Dedifferentiated amniotic fluid mesenchymal stem cell (primary cell): ENCODE measurements at regions not wholly inside any gene's neighbourhood (a gene's known extent, or its start where the extent isn't known, plus 50 kb on each side); places are given as distances from the start of the nearest gene placed in this dataset.

ENCODE experiments used
- DNase-seq: peaks from one replicate; pipeline ENCODE4 v3.0.0-alpha.2; 2016; ENCODE audit errors: extremely low spot score

DNA sequence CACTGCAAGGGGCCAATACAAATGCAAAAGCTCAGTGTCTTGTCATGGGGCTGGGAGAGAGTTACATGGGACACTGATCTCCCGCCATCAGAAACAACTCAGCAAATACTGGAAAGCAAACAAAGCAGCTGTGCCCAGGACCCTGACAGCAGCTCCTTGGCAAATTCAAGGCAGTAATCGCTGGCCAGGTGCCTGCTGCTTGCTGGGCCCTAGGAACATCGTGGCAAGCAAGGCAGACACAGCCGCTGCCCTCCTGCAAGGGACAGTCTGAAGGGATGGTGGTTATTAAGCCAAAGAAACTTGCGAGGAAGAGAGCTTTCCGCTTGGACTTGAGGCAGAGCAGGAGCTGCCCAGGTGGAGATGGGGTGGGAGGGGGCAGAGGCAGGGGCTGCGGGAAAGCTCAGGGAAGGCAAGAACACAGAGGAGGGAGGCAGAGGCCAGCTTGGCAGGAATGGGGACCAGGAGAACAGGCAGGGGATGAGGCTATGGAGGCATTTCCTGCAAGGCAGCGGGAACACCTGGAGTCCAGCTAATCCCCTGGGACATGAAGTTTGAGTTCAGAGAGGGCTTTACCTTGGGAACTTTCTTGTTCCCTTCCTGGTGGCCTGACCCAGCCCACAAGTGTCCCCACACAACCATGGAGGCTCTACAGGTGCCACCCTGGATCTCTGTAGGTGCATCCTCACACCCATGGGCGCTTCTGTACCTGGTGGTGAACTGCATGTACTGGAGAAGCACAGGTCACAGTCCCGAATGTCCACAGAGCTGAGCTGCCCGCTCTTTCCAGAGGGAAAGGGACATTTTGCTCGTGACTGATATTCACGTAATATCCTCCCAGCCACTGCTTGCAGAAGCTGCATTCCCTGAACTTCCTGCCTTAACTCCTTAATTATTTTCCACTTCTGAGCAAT, 78.7 kb upstream of the ATP2B2 start:
- DNase-seq: no peak

- no peak for DNase-seq
Observed at GRCh38 chr3:10585945-10586344, 80.6 kb upstream of the ATP2B2 start.

- peak; percentile 17 for DNase-seq
Observed at GRCh38 chr3:10594915-10595314, 89.5 kb upstream of the ATP2B2 start.

DNA sequence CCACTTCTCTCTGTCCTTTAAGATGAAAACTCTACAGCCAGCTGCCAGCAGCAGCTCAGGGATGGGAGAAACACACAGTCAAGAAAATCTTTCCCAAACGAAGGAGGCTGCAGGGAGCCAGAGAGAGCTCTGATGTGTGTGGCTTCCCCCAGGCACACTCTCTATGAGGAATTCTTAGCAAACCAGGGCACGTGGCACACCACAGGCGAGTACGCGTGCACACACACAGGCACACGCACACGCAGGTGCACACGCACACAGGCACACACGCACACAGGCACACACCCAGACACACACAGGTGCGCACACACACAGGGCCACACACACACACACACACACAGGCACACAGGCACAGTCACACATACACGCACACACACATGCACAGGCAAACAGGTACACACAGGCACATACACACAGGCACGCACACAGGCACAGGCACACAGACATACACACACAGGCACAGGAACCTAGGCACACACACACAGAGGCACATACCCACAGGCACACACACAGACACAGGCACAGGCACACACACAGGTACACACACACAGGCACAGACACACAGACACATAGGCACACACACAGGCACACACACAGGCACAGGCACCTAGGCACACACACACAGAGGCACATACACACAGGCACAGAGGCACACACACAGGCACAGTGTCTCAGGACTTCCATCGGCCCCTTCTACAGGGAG, 91.5 kb upstream of the ATP2B2 start:
- DNase-seq: no peak

GRCh38 chr3:10597733-10598132, 92.3 kb upstream of the ATP2B2 start:
- DNase-seq: no peak

- DNase-seq: no peak
Observed at GRCh38 chr3:10599017-10599416, 93.6 kb upstream of the ATP2B2 start.

- no peak for DNase-seq
Observed at GRCh38 chr3:10599444-10599843, 94.1 kb upstream of the ATP2B2 start.

DNA sequence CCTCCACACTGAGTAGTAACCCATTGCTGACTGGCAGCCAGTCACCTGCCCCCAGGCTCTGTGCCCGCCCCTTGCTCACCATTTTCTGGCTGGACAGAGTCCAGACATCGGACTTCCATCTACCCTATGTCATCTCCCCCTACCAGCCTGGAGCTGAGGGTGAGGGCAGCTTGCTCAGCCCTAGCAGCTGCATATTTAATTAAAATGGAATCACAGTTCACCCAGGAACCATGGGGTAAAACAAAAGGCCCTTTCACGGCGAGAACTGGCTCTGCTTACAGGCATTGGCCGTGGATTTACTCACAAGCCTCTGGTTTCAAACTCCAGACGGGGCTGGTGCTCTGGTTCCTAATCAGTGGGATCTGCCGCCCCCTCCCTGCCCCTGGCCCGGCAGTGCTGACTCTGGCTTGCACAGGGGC, 94.9 kb upstream of the ATP2B2 start:
- no peak for DNase-seq

- no peak for DNase-seq
Observed at GRCh38 chr3:10600726-10601125, 95.3 kb upstream of the ATP2B2 start.

DNA sequence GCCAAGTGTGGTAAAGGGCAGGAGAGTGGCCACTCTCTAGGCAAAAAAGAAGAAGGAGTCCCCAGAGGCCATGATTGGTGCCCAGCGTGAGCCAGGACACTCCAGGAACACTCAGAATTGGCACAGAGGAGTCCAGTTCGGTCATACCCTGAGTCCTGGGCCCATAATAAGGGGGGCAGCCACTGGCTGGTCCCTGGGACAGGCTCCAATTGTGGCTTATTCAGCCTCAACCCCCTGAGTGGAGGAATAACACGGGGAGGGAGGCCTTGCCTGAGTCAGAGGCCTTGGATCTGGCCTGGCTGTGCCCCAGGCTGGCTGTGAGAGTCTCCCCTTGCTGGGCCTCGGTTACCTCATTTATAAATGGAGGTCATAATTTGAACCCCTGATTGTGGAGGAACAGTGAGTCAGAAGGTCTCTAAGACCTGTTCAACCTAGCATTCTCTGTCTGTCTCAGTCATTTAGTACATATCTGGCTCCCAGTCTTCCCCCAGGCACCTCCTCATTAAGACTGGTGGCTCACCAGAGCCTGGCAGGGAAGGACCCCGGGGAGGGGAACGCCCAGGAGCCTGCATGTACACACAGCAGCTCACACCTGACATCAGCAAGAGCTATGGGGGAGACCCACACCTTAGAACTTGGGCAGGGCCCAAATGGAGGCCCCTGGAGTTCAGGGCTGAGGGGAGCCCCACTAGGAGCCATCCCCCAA, 95.9 kb upstream of the ATP2B2 start:
- no peak for DNase-seq

DNA sequence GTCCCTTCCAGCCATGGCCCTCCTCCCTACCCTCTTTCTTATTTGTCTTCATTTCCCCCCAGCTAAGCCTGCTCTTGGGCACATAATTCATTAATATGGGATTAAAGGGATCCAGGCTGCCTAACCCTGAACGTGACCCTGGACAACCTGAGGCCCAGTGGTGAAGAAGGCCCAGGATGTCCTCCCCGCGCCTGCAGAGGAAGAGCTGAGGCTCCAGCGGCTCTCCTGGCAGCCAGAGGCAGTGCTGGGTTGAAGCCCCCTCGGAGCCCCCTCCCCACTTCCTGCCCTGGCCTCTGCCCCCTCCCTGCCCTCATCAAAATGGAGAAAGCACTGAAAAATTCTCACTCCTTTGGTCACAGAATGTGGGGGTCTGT, 96.5 kb upstream of the ATP2B2 start:
- no peak for DNase-seq

GRCh38 chr3:10602271-10602670, 96.9 kb upstream of the ATP2B2 start:
- DNase-seq: no peak

GRCh38 chr3:10602769-10603768, 97.7 kb upstream of the ATP2B2 start:
- no peak for DNase-seq

GRCh38 chr3:10609134-10609533, 103.7 kb upstream of the ATP2B2 start:
- DNase-seq: no peak

- DNase-seq: no peak
Observed at GRCh38 chr3:10614168-10614567, 108.8 kb upstream of the ATP2B2 start.

GRCh38 chr3:10615715-10616114, 110.3 kb upstream of the ATP2B2 start:
- DNase-seq: no peak

DNA sequence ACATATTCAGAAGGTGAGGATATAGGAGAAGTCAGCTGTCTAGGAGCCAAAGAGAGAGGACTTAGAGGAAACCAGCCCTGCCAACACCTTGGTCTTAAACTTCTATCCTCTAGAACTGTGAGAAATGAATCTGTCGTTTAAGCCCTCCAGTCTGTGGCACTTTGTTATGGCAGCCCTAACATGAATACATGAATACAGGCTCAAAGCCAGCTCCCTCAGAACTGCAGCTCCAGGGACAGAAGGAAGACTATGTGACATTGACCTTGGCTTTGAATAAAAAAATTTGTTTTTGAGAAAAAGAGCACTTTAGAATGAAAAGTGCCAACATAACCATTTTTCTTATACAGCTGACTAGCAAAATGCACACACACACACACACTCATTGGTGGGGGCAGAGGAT, 110.9 kb upstream of the ATP2B2 start:
- DNase-seq: no peak

- DNase-seq: no peak
Observed at GRCh38 chr3:10619989-10620832, 114.8 kb upstream of the ATP2B2 start.

GRCh38 chr3:10620833-10621082, 115.4 kb upstream of the ATP2B2 start:
- DNase-seq: no peak

DNA sequence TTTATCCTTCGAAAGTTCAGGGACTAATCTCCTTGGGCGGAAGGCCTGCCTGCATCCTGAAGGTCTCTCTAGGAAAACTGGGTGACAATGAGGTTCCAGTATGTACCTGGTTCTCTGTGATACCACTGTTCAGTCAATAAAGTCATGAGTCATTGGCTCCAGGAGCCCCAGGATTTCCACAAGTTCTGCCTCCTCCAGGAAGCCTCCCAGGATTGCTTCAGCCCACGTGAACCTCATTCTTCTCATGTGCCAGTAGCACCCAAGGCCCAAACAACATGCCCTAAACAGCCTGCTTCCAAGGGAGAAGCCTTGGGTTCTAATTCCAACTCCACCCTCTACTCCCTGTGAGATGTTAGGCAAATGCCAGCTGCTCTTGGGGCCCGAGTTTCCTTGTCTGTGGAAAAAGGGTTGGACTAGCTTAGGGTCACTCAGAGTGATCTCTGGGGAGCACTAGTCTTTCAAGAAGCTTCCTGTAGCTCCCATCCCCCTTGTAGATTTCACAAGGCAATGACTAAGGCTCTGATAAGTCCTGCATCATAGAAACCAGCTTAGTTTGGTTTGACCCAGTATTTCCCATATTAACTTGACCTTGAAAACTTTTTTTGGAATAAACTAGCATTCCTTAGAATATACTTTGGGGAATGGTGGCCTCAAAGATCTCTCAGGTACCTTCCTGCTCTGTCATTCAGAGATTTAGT, 118.3 kb upstream of the ATP2B2 start:
- no peak for DNase-seq
